Ishikawa (cell line): ENCODE measurements at regions not wholly inside any gene's neighbourhood (a gene's known extent, or its start where the extent isn't known, plus 50 kb on each side); places are given as distances from the start of the nearest gene placed in this dataset.

Source experiments
- CEBPB ChIP-seq: IDR thresholded peaks from 2 replicates; pipeline ENCODE4 v1.6.1; 2012
- CREB1 ChIP-seq: IDR thresholded peaks from 2 replicates; pipeline ENCODE4 v1.6.1; 2012; ENCODE audit warnings: low read depth
- EGR1 ChIP-seq: IDR thresholded peaks from 2 replicates; pipeline ENCODE4 v1.6.1; 2012
- EP300 ChIP-seq: IDR thresholded peaks from 2 replicates; pipeline ENCODE4 v1.6.1; 2012; ENCODE audit warnings: borderline replicate concordance
- FOXM1 ChIP-seq: IDR thresholded peaks from 2 replicates; pipeline ENCODE4 v1.6.1; 2012; ENCODE audit warnings: low read depth, borderline replicate concordance
- NFIC ChIP-seq: IDR thresholded peaks from 2 replicates; pipeline ENCODE4 v1.6.1; 2012
- RAD21 ChIP-seq: IDR thresholded peaks from 2 replicates; pipeline ENCODE4 v1.6.1; 2012; ENCODE audit warnings: low read depth
- TAF1 ChIP-seq: IDR thresholded peaks from 2 replicates; pipeline ENCODE4 v1.6.1; 2012; ENCODE audit warnings: low read depth, mild to moderate bottlenecking
- TCF12 ChIP-seq: IDR thresholded peaks from 2 replicates; pipeline ENCODE4 v1.6.1; 2012; ENCODE audit warnings: low read depth
- TEAD4 ChIP-seq: IDR thresholded peaks from 2 replicates; pipeline ENCODE4 v1.6.1; 2012
- YY1 ChIP-seq: IDR thresholded peaks from 2 replicates; pipeline ENCODE4 v1.6.1; 2012; ENCODE audit warnings: low read depth
- ZBTB7A ChIP-seq: IDR thresholded peaks from 2 replicates; pipeline ENCODE4 v1.6.1; 2012; ENCODE audit warnings: low read depth
- TF ChIP-seq, protein P1 (sequence below): IDR thresholded peaks from 2 replicates; pipeline ENCODE4 v1.6.1; 2012; ENCODE audit warnings: low read depth, mild to moderate bottlenecking
- TF ChIP-seq, protein P2 (sequence below): IDR thresholded peaks from 2 replicates; pipeline ENCODE4 v1.6.1; 2012
- TF ChIP-seq, protein P3 (sequence below): IDR thresholded peaks from 2 replicates; pipeline ENCODE4 v1.6.1; 2012

DNA sequence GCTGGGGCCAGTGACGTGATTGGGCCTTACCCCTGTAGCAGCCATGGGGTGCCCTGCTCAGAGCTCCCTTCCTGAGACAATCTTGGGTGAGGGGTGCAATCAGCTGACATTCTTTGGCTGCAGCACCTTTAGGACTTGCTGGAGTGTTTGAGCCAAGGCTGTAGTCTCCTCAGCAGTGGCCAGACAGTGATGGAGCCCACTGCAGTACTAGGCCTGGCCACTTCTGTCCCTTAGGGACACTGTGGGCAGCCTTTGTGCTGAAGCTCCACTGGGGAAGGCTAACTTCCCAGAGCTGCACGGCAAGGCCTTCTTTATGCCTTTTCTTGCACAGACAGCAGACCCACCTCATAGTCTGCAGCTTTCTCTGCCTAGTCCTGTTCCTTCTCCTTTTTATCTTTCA is 284.9 kb upstream of the IGF1R start:
- TF ChIP-seq, protein P1, sequence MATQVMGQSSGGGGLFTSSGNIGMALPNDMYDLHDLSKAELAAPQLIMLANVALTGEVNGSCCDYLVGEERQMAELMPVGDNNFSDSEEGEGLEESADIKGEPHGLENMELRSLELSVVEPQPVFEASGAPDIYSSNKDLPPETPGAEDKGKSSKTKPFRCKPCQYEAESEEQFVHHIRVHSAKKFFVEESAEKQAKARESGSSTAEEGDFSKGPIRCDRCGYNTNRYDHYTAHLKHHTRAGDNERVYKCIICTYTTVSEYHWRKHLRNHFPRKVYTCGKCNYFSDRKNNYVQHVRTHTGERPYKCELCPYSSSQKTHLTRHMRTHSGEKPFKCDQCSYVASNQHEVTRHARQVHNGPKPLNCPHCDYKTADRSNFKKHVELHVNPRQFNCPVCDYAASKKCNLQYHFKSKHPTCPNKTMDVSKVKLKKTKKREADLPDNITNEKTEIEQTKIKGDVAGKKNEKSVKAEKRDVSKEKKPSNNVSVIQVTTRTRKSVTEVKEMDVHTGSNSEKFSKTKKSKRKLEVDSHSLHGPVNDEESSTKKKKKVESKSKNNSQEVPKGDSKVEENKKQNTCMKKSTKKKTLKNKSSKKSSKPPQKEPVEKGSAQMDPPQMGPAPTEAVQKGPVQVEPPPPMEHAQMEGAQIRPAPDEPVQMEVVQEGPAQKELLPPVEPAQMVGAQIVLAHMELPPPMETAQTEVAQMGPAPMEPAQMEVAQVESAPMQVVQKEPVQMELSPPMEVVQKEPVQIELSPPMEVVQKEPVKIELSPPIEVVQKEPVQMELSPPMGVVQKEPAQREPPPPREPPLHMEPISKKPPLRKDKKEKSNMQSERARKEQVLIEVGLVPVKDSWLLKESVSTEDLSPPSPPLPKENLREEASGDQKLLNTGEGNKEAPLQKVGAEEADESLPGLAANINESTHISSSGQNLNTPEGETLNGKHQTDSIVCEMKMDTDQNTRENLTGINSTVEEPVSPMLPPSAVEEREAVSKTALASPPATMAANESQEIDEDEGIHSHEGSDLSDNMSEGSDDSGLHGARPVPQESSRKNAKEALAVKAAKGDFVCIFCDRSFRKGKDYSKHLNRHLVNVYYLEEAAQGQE, result no peak
- TF ChIP-seq, protein P2, sequence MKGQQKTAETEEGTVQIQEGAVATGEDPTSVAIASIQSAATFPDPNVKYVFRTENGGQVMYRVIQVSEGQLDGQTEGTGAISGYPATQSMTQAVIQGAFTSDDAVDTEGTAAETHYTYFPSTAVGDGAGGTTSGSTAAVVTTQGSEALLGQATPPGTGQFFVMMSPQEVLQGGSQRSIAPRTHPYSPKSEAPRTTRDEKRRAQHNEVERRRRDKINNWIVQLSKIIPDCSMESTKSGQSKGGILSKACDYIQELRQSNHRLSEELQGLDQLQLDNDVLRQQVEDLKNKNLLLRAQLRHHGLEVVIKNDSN, result no peak
- TF ChIP-seq, protein P3, sequence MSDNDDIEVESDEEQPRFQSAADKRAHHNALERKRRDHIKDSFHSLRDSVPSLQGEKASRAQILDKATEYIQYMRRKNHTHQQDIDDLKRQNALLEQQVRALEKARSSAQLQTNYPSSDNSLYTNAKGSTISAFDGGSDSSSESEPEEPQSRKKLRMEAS, result no peak
- TF ChIP-seq ZBTB7A (no peak), EGR1 (no peak), CEBPB (no peak), EP300 (no peak), CREB1 (no peak), YY1 (no peak)

DNA sequence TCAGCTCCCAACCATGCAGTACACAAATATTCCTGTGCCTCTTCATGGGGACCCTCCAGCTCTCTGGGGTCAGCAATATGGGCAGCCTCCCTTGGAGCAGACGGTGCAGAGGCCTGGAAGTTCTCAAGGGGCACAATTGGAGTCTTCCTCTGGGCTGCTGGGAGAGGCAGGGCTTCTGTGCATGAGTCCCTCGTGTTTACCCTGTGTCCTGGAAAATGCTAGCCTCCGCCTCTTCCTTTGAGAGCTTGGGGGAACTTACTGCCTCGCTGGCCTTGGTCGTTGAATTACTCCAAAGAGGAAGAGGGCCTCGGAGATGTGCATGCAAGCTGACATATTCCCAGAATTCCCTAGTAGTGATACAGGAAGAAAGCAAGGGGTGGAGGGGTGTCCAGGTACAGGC is 284.4 kb upstream of the IGF1R start:
- TF ChIP-seq, protein P2, result no peak
- TF ChIP-seq ZBTB7A (no peak), TCF12 (no peak), TAF1 (no peak), FOXM1 (no peak), CEBPB (no peak), RAD21 (no peak), NFIC (no peak), TEAD4 (no peak), EGR1 (no peak), CREB1 (no peak), YY1 (no peak), EP300 (no peak)
- TF ChIP-seq, protein P3, result no peak
- TF ChIP-seq, protein P1, result no peak

DNA sequence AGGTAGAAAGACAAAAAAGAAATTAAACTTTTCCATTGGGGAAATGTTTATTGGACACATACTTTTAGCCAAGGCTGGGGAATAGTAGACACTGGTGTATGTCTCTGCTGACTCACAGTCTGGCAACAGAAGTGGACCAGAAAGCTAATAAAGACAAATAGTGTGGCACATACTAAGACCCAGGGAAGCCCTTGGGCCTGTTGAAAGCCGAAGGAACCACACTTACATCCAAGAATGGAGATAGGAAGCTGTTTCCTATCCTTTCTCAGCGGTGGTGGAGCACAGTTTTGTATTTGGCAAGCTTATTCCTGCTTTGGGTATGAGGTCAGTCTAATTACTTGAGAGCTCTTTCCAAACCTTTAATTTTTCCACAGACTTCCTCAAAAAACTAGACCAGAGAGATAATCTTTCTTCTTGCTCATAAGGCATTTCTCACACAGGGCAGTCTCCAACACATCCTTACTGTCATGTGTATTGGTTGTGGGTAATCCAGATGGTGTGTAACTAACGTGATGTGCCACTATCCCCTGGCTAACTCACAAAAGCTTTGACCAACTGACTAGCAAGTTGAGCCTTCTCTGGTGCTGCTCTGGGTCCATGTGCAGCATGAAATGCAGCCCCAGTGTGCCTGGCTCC is 279.1 kb upstream of the IGF1R start:
- TF ChIP-seq TEAD4 (no peak), NFIC (no peak), FOXM1 (no peak), YY1 (no peak), RAD21 (no peak), CEBPB (no peak), EP300 (no peak), TAF1 (no peak), EGR1 (no peak)
- TF ChIP-seq, protein P3, result no peak

DNA sequence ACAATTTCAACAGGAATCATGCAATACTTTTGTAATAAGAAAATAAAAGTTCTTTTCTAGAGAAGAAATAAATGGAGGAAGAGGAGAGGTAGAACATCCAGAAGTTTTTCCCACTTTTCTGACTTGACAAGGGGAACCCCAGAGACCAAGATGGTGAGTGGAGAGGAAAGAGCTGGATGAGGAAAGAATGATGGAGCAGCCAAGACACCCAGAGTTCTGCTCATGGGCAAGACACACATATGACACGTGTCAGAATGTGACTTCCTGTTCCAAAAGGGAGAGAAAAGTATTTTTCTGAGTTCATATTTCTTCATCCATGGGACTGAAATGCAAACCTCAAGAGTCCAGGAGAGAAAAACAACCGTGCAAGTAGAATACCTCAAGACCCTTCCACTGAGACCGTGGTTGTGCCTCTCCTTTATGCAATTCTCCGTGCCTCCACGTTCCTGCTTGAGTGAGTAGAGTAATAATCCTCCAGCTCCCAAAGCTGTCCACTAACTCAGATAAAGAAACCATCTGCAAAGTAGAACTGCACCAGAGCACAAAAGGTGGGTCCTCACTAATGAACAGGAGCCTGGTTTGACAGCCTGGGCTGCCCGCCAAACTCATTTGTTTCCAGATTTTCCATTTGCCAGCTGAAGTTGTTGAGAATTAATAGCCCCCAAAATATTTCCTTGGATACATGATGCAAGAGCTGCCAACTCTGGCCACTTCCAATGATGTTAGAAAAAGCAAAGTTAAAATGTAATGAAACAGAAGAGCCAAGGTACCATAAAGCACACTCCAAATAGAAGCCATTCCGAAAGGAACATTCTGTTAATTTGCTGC is 272.6 kb upstream of the IGF1R start:
- TF ChIP-seq FOXM1, result no peak
- TF ChIP-seq EGR1, result no peak
- TF ChIP-seq CREB1, result no peak
- TF ChIP-seq TAF1, result no peak
- no peak for TF ChIP-seq TCF12
- TF ChIP-seq, protein P3, result no peak
- TF ChIP-seq, protein P1, result no peak
- no peak for TF ChIP-seq CEBPB
- TF ChIP-seq, protein P2, result no peak
- no peak for TF ChIP-seq ZBTB7A
- no peak for TF ChIP-seq TEAD4
